ENCODE measurements at regions not wholly inside any gene's neighbourhood (a gene's known extent, or its start where the extent isn't known, plus 50 kb on each side); places are given as distances from the start of the nearest gene placed in this dataset.

DNA sequence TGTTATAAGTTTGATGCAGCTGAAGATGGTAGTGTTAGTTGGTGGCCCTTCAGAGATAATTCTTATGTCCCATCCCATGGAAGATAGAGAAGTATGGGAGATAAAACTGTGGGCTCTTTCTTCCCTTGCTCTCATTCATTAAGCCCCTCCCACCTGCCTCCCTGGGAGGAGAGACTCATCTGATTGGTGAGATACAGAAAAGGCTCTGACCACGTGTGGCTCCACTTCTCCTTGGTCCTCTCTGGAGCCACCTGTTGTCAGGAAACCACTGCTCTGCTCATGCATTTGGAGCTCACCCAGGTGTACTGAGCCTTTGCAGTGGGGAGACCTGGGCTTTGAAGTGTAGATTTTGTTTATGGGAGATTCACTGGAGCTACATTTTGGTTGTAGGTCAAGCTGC is 293.2 kb upstream of the RASGRP1 start:
- Histone ChIP-seq H4K5ac (ENCODE audit: insufficient read length, low read depth, low read length) (no peak overlapping the region), H2BK120ac (replicated peaks; ENCODE audit: low read depth, low read length) (no peak overlapping the region), H3K27me3 (replicated peaks in 1 of 4; ENCODE audit: control insufficient read depth in 3 of 4, extremely low read depth in 1 of 4, insufficient read depth in 3 of 4, low read length in 3 of 4) (no peaks in the 10 kb centered on the region), H4K20me1 (replicated peaks in 1 of 2; ENCODE audit: control insufficient read depth in 1 of 2, insufficient read depth in 2 of 2, low read length in 2 of 2) (no peaks in the 10 kb centered on the region), H3K36me3 (ENCODE audit: control insufficient read depth in 2 of 4, insufficient read depth in 4 of 4, low read length in 3 of 4) (no peaks in the 10 kb centered on the region), H3K56ac (replicated peaks; ENCODE audit: insufficient read length, low read depth, low read length) (no peak overlapping the region), H2BK15ac (ENCODE audit: low read length) (no peak overlapping the region), H3K9ac (replicated peaks in 1 of 4; ENCODE audit: extremely low read depth in 1 of 4, low read depth in 3 of 4, low read length in 3 of 4) (no peak overlapping the region), H3K23me2 (ENCODE audit: low read depth, low read length) (no peaks in the 10 kb centered on the region), H3K14ac (ENCODE audit: insufficient read length) (no peak overlapping the region), H4K8ac (ENCODE audit: extremely low read depth, insufficient read depth, low read length) (no peak overlapping the region), H4K91ac (replicated peaks; ENCODE audit: insufficient read length, low read length) (no peak overlapping the region), H3K79me1 (ENCODE audit: low read depth, low read length) (no peaks in the 10 kb centered on the region), H2BK5ac (ENCODE audit: low read depth, low read length) (no peak overlapping the region), H3K23ac (ENCODE audit: insufficient read length) (no peak overlapping the region), H2BK12ac (ENCODE audit: low read depth, low read length) (no peak overlapping the region), H3K27ac (ENCODE audit: low read depth, low read length) (no peak overlapping the region), H3K4ac (replicated peaks; ENCODE audit: insufficient read length, low read depth, low read length) (no peak overlapping the region), H2AFZ (ENCODE audit: low read length) (no peak overlapping the region), H3K4me1 (replicated peaks in 1 of 4; ENCODE audit: control insufficient read depth in 3 of 4, insufficient read depth in 4 of 4, low read length in 3 of 4) (no peaks in the 10 kb centered on the region), H3K79me2 (ENCODE audit: control insufficient read depth in 1 of 2, insufficient read depth in 2 of 2, low read length in 2 of 2) (no peaks in the 10 kb centered on the region), H3K9me3 (ENCODE audit: insufficient read depth in 2 of 2, low read depth in 1 of 2, low read length in 1 of 2) (no peaks in the 10 kb centered on the region), H2AK5ac (ENCODE audit: low read depth, low read length) (no peak overlapping the region), H3K4me3 (ENCODE audit: extremely low read depth in 1 of 4, insufficient read depth in 2 of 4, low read depth in 3 of 4, low read length in 4 of 4) (no peak overlapping the region), H3K4me2 (ENCODE audit: insufficient read depth in 1 of 2, low read depth in 2 of 2, low read length in 2 of 2) (no peak overlapping the region), H3K18ac (ENCODE audit: extremely low read depth, low read length) (no peak overlapping the region), H2BK20ac (ENCODE audit: low read length) (no peak overlapping the region)
- FAIRE-seq (no peak), DNase-seq (ENCODE audit: low read depth in 1 of 2, low spot score in 2 of 2) (no peak)
- TF ChIP-seq JUND (IDR thresholded peaks at IDR 0.05; ENCODE audit: low read length): no peak
- no peak for TF ChIP-seq POLR2A (IDR thresholded peaks at IDR 0.05; ENCODE audit: control extremely low read depth in 1 of 2, low read depth in 2 of 2, low read length in 2 of 2)
- TF ChIP-seq, protein P1, sequence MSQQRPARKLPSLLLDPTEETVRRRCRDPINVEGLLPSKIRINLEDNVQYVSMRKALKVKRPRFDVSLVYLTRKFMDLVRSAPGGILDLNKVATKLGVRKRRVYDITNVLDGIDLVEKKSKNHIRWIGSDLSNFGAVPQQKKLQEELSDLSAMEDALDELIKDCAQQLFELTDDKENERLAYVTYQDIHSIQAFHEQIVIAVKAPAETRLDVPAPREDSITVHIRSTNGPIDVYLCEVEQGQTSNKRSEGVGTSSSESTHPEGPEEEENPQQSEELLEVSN (IDR thresholded peaks at IDR 0.05): no peak
- no peak for TF ChIP-seq RAD21 (IDR thresholded peaks at IDR 0.05 in 1 of 2, conservative IDR thresholded peaks at IDR 0.05 in 1 of 2; ENCODE audit: low read depth in 2 of 2, low read length in 2 of 2)
- TF ChIP-seq SP2 (IDR thresholded peaks at IDR 0.05; ENCODE audit: low read length): no peak
- no peak for TF ChIP-seq TAF7 (optimal IDR thresholded peaks at IDR 0.05; ENCODE audit: borderline replicate concordance, low read depth, low read length)
- TF ChIP-seq FOSL1 (IDR thresholded peaks at IDR 0.05; ENCODE audit: insufficient read depth, low read depth, low read length): no peak
- TF ChIP-seq POLR2AphosphoS5 (IDR thresholded peaks at IDR 0.05; ENCODE audit: low read depth, low read length): no peak
- TF ChIP-seq TCF12 (IDR thresholded peaks at IDR 0.05; ENCODE audit: low read depth, low read length): no peak
- no peak for TF ChIP-seq RNF2 (IDR thresholded peaks at IDR 0.05; ENCODE audit: borderline replicate concordance, low read depth, low read length, missing control alignments, poor library complexity, severe bottlenecking)
- 71% methylated on average over 1 of the region's 1 CpG; no CpG with 5 or more reads in 1 of the 2 experiments for WGBS, 2 experiments (ENCODE audit: extremely low coverage in 1 of 2, insufficient coverage in 1 of 2, insufficient read length in 1 of 2, insufficient replicate concordance in 2 of 2, low coverage in 1 of 2, low lambda C conversion rate in 2 of 2, missing lambda C conversion rate in 1 of 2)
- ChIA-PET CTCF (ENCODE audit: partially characterized antibody) (interaction anchor here (1.2 to 1.6 kb wide), 2 partner anchors 13 to 14 kb away, joined by 3 read pairs; no protein-coding TSS in a partner anchor), POLR2A (ENCODE audit: partially characterized antibody) (no interaction called here)
